SK-N-SH (cell line): ENCODE measurements at regions not wholly inside any gene's neighbourhood (a gene's known extent, or its start where the extent isn't known, plus 50 kb on each side); places are given as distances from the start of the nearest gene placed in this dataset.

Experiments
- CTCF ChIA-PET: fragments of 300-600, 350-600 bp; formaldehyde crosslinking; extraction: SDS; loops from one replicate; lab custom pipeline; 2021; lab: Yijun Ruan, JAX
- POLR2A ChIA-PET: fragments of 350-600 bp; sonication (Branson Sonifier 250); formaldehyde crosslinking; extraction: SDS; loops from one replicate; lab custom pipeline; 2020; ENCODE audit warnings: antibody characterized with exemption, inconsistent platforms; lab: Yijun Ruan, JAX
- DNase-seq: peaks from one replicate; pipeline ENCODE4 v3.0.0; 2012
- H2AFZ ChIP-seq: fragments of 200-600 bp; sonication (generic); 2 replicates; pipeline ENCODE4 v1.8.1; 2016; ENCODE audit warnings: antibody characterized with exemption, mild to moderate bottlenecking, low read depth
- H3F3A ChIP-seq: fragments of 200-600 bp; sonication (generic); replicated peaks from 2 replicates; pipeline ENCODE3; 2016; ENCODE audit warnings: antibody characterized with exemption, mild to moderate bottlenecking; ENCODE audit not compliant: insufficient read depth
- H3K27ac ChIP-seq, 2 experiments: fragments of 200-500 bp in 1 of 2; fragments of 200-600 bp in 1 of 2; sonication (Bioruptor generic) in 1 of 2; sonication (generic), shearing (Covaris generic) in 1 of 2; 2 replicates each; pipeline versions ENCODE4 v1.5.1 to v1.6.1; 2014 to 2016; ENCODE audit warnings: low read depth in 2 of 2, inconsistent platforms in 1 of 2, low read length in 1 of 2, mild to moderate bottlenecking in 1 of 2, mixed read lengths in 1 of 2
- H3K27me3 ChIP-seq: fragments of 200-600 bp; sonication (generic), shearing (Covaris generic); 2 replicates; pipeline ENCODE4 v1.6.1; 2016; ENCODE audit warnings: mixed run types; ENCODE audit not compliant: insufficient read depth
- H3K36me3 ChIP-seq, 2 experiments: fragments of 200-500 bp in 1 of 2; fragments of 200-600 bp in 1 of 2; sonication (Bioruptor generic) in 1 of 2; sonication (generic) in 1 of 2; replicated peaks in 1 of 2; 2 replicates each; pipeline versions ENCODE3 to v1.5.1; 2014 to 2016; ENCODE audit warnings: low read length in 1 of 2, mild to moderate bottlenecking in 1 of 2; ENCODE audit not compliant: insufficient read depth in 2 of 2, control insufficient read depth in 1 of 2
- H3K4me1 ChIP-seq, 2 experiments: fragments of 200-500 bp in 1 of 2; fragments of 200-600 bp in 1 of 2; sonication (Bioruptor generic) in 1 of 2; sonication (generic), shearing (Covaris generic) in 1 of 2; 2 replicates each; pipeline versions ENCODE4 v1.5.1 to v1.6.1; 2014 to 2016; ENCODE audit warnings: low read depth in 1 of 2, low read length in 1 of 2, mixed run types in 1 of 2; ENCODE audit not compliant: insufficient read depth in 2 of 2, control insufficient read depth in 1 of 2
- H3K4me2 ChIP-seq: fragments of 200-600 bp; sonication (generic), shearing (Covaris generic); 2 replicates; pipeline ENCODE4 v1.6.1; 2017; ENCODE audit warnings: mixed run types
- H3K4me3 ChIP-seq, 2 experiments: fragments of 200-500 bp in 1 of 2; fragments of 200-600 bp in 1 of 2; sonication (Bioruptor generic) in 1 of 2; sonication (generic), shearing (Covaris generic) in 1 of 2; 2 replicates each; pipeline versions ENCODE4 v1.5.1 to v1.8.1; 2014 to 2016; ENCODE audit warnings: low read depth in 2 of 2, inconsistent platforms in 1 of 2, low read length in 1 of 2, mild to moderate bottlenecking in 1 of 2, mixed read lengths in 1 of 2, moderate library complexity in 1 of 2
- H3K79me2 ChIP-seq: fragments of 200-600 bp; sonication (generic); 2 replicates; pipeline ENCODE4 v1.8.1; 2017; ENCODE audit warnings: mild to moderate bottlenecking; ENCODE audit not compliant: insufficient read depth
- H3K9ac ChIP-seq: fragments of 200-600 bp; sonication (generic); 2 replicates; pipeline ENCODE4 v1.6.1; 2017; ENCODE audit warnings: mixed run types
- H3K9me2 ChIP-seq: fragments of 200-600 bp; sonication (generic); 2 replicates; pipeline ENCODE4 v1.6.1; 2017; ENCODE audit warnings: mixed run types
- H3K9me3 ChIP-seq: fragments of 200-600 bp; sonication (generic); 2 replicates; pipeline ENCODE4 v1.6.1; 2017; ENCODE audit warnings: mixed run types, mild to moderate bottlenecking, moderate library complexity
- H4K20me1 ChIP-seq: fragments of 200-600 bp; sonication (generic); 2 replicates; pipeline ENCODE4 v1.6.1; 2017; ENCODE audit warnings: mild to moderate bottlenecking, mixed run types; ENCODE audit not compliant: insufficient read depth
- EP300 ChIP-seq, 2 experiments: IDR thresholded peaks; 2 replicates each; pipeline versions ENCODE4 v1.4.0 to v1.6.1; 2012; ENCODE audit warnings: borderline replicate concordance in 1 of 2, low read depth in 1 of 2, low read length in 1 of 2
- EZH2phosphoT487 ChIP-seq: fragments of 200-600 bp; sonication (generic); IDR thresholded peaks from 2 replicates; pipeline ENCODE4 v1.6.1; 2017; ENCODE audit warnings: low read depth, mixed run types, mild to moderate bottlenecking, antibody characterized with exemption, moderate library complexity, borderline replicate concordance
- FOSL2 ChIP-seq: IDR thresholded peaks from 2 replicates; pipeline ENCODE4 v1.4.0; 2012; ENCODE audit warnings: low read depth, mild to moderate bottlenecking, moderate library complexity, borderline replicate concordance
- JUND ChIP-seq: IDR thresholded peaks from 2 replicates; pipeline ENCODE4 v1.4.0; 2012
- MEF2A ChIP-seq: IDR thresholded peaks from 2 replicates; pipeline ENCODE4 v1.4.0; 2012; ENCODE audit warnings: low read depth, borderline replicate concordance
- NFIC ChIP-seq: IDR thresholded peaks from 2 replicates; pipeline ENCODE4 v1.4.0; 2012; ENCODE audit warnings: borderline replicate concordance
- NRF1 ChIP-seq: IDR thresholded peaks from 2 replicates; pipeline ENCODE4 v1.6.1; 2012; ENCODE audit warnings: low read depth, mild to moderate bottlenecking, low read length
- RCOR1 ChIP-seq: fragments of 150-350 bp; IDR thresholded peaks from 2 replicates; pipeline ENCODE4 v1.6.1; 2017; ENCODE audit warnings: antibody characterized with exemption, low read length
- RXRA ChIP-seq: IDR thresholded peaks from 2 replicates; pipeline ENCODE4 v1.4.0; 2012; ENCODE audit warnings: low read depth, mild to moderate bottlenecking, borderline replicate concordance
- WGBS: methylation state at CpG from one replicate; pipeline ENCODE4 v1.1.6; 2017; ENCODE audit warnings: low lambda C conversion rate; 5-methylcytosine and 5-hydroxymethylcytosine counted together
- TF ChIP-seq, protein P1 (sequence below): fragments of 150-350 bp; IDR thresholded peaks from 2 replicates; pipeline ENCODE4 v1.6.1; 2016; ENCODE audit warnings: mild to moderate bottlenecking, low read depth, low read length
- TF ChIP-seq, protein P2 (sequence below): IDR thresholded peaks from 2 replicates; pipeline ENCODE4; 2012
- TF ChIP-seq, protein P3 (sequence below): IDR thresholded peaks from 2 replicates; pipeline ENCODE4 v1.4.0; 2012; ENCODE audit warnings: low read depth, borderline replicate concordance
- TF ChIP-seq, protein P4 (sequence below): IDR thresholded peaks from 2 replicates; pipeline ENCODE4 v1.4.0; 2012; ENCODE audit warnings: low read depth
- TF ChIP-seq, protein P5 (sequence below): fragments of 150-350 bp; IDR thresholded peaks from 2 replicates; pipeline ENCODE4 v1.6.1; 2017; ENCODE audit warnings: antibody characterized with exemption, low read length, low read depth, borderline replicate concordance

DNA sequence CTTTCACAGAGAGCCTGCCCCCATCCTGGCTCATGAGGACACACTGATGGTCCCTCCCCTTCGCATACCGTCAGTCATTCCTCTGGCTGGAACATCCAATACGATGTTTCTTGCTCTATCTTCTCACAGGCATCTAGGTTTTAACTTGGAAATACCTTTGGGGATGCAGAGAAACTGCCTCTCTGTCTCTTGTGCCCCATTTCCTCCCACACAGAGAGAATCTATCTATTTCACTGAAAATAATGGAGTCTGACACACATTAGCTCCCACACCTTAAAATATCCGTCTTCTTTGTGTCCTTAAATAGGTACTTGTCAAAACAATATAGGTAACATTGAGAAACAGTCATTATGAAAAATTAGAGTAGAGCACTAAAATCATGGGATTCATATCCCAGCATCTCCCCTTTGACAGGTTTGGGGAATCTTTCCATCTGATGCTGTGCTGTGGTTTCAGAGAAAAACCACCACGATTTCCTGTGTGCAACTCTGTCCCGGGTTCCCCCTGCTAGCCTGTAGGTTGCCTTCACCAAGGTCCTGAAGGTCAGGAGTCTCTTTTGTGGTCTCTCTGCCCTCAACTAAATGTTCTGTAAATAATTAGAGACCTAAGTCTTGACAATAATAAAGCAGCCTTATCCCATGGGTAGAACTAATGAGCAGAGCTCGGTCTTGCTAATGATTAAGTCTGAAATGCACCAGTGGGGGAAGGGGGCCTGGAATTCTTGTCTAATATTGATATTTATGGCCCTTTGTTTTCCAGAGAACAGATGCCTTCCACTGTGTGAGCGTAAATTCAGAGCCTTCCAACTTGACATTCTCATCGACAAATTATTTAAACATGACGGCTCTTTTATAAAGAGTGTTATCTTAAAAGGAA is 371.0 kb downstream of the ICE1 start:
- Histone ChIP-seq H3K79me2 (no peaks in the 10 kb centered on the region), H3F3A (no peaks in the 10 kb centered on the region), H3K9me2 (no peaks in the 10 kb centered on the region), H3K4me1 (peaks cover 0 to 9% of the 10 kb centered on the region in 2 experiments; a peak in 1 of 4 replicates), H3K27me3 (no peaks in the 10 kb centered on the region), H3K27ac (no peak overlapping the region), H2AFZ (no peak overlapping the region), H3K4me2 (no peak overlapping the region), H3K9ac (no peak overlapping the region), H4K20me1 (no peaks in the 10 kb centered on the region), H3K36me3 (no peaks in the 10 kb centered on the region), H3K4me3 (no peak overlapping the region), H3K9me3 (no peaks in the 10 kb centered on the region)
- WGBS, result 50% methylated on average over 10 of the region's 10 CpGs
- CTCF ChIA-PET, result no interaction called here
- TF ChIP-seq NRF1 (no peak), EP300 (IDR thresholded peaks at IDR 0.05; ENCODE audit: borderline replicate concordance in 1 of 2, low read depth in 1 of 2, low read length in 1 of 2) (no peak), JUND (no peak), FOSL2 (no peak), RCOR1 (no peak), EZH2phosphoT487 (no peak), RXRA (no peak), MEF2A (no peak), NFIC (no peak)
- TF ChIP-seq, protein P1, sequence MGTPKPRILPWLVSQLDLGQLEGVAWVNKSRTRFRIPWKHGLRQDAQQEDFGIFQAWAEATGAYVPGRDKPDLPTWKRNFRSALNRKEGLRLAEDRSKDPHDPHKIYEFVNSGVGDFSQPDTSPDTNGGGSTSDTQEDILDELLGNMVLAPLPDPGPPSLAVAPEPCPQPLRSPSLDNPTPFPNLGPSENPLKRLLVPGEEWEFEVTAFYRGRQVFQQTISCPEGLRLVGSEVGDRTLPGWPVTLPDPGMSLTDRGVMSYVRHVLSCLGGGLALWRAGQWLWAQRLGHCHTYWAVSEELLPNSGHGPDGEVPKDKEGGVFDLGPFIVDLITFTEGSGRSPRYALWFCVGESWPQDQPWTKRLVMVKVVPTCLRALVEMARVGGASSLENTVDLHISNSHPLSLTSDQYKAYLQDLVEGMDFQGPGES, result no peak
- TF ChIP-seq, protein P2, sequence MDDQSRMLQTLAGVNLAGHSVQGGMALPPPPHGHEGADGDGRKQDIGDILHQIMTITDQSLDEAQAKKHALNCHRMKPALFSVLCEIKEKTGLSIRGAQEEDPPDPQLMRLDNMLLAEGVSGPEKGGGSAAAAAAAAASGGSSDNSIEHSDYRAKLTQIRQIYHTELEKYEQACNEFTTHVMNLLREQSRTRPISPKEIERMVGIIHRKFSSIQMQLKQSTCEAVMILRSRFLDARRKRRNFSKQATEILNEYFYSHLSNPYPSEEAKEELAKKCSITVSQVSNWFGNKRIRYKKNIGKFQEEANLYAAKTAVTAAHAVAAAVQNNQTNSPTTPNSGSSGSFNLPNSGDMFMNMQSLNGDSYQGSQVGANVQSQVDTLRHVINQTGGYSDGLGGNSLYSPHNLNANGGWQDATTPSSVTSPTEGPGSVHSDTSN, result no peak
- TF ChIP-seq, protein P3, sequence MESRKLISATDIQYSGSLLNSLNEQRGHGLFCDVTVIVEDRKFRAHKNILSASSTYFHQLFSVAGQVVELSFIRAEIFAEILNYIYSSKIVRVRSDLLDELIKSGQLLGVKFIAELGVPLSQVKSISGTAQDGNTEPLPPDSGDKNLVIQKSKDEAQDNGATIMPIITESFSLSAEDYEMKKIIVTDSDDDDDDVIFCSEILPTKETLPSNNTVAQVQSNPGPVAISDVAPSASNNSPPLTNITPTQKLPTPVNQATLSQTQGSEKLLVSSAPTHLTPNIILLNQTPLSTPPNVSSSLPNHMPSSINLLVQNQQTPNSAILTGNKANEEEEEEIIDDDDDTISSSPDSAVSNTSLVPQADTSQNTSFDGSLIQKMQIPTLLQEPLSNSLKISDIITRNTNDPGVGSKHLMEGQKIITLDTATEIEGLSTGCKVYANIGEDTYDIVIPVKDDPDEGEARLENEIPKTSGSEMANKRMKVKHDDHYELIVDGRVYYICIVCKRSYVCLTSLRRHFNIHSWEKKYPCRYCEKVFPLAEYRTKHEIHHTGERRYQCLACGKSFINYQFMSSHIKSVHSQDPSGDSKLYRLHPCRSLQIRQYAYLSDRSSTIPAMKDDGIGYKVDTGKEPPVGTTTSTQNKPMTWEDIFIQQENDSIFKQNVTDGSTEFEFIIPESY, result no peak
- TF ChIP-seq, protein P4, sequence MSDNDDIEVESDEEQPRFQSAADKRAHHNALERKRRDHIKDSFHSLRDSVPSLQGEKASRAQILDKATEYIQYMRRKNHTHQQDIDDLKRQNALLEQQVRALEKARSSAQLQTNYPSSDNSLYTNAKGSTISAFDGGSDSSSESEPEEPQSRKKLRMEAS, result no peak
- TF ChIP-seq, protein P5, sequence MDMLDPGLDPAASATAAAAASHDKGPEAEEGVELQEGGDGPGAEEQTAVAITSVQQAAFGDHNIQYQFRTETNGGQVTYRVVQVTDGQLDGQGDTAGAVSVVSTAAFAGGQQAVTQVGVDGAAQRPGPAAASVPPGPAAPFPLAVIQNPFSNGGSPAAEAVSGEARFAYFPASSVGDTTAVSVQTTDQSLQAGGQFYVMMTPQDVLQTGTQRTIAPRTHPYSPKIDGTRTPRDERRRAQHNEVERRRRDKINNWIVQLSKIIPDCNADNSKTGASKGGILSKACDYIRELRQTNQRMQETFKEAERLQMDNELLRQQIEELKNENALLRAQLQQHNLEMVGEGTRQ, result no peak
- POLR2A ChIA-PET, result no interaction called here
- DNase-seq, result no peak
